Pons (tissue), 1 donor: ENCODE measurements at regions not wholly inside any gene's neighbourhood (a gene's known extent, or its start where the extent isn't known, plus 50 kb on each side); places are given as distances from the start of the nearest gene placed in this dataset.
"Not testable (repeated sequence)": the region's sequence is repeated elsewhere in the genome, so short reads cannot be mapped to it uniquely, and the experiment has no call there.

Experiments
- DNase-seq: peaks from one replicate; pipeline ENCODE4 v3.0.0-alpha.2; 2016; ENCODE audit warnings: low spot score

DNA sequence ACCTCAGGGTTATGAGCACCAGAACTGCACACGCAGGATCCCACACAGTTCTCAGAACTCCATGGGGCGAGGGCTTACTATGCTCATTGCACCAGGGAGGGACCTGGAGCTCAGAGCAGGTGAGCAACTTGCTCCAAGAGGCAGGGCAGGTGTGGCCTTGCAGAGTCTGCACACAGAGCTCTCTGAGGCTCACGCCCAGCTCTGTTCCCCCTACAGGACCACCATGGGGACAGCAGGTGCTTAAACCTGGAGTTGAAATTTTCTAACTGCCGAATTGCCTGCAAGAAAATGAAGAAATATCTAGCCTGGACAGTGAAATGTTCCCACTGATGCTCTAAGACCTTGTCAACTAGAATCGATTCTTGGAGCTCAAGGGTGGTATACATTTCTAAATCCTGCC lies 49.9 kb upstream of the MSMB start:
- DNase-seq, result not testable (repeated sequence)

DNA sequence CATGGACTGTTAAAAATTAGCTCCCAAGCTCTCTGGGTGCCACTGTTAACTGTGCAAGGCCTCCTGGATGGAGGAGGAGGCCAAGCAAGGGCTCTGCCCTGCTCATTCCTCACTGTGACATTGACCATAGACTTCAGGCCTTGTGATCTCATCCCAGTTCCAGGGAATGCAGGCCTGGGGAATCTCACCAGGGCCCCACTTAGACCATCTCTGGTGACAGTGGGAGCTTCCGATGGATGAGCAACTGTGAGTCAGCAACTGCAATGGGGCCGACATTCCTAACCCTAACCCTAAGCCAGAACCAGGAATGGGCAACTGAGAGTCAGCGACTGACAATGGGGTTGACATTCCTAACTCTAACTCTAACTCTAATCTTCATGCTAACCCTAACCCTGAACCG lies 50.4 kb upstream of the MSMB start:
- DNase-seq, result no peak

DNA sequence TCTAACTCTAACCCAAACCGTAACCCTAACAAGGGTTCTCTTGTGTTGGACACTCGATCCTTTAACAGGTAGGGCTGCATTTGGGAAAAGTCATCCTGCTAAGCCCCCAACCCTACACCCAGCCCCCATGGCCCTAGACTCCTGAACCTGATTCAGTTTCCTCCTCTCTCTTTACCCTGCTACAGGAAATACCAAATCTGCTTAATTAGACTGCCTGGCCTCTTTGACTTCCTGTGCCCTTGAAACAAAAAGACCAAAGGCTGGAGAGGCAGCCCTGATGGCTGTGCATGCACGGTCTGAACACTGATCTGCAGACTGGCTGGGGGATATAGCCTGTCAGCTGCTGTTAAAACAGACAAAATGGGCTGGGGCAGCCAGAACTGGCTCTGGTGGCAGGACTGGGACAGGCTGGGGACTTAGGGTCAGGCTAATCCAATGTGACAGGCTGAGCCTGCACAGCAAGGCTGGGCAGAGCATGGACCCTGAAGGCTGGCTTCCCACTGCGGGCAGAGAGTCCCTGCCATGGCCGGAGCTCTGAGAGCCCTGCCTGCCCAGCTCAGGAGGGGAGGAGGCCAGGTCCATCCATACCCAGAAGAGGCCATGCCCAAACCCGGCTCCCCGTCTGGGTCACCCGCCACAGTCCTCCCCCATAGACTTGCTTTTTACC lies 51.0 kb upstream of the MSMB start:
- DNase-seq, result no peak

GRCh38 chr10:46097576-46098317 lies 51.7 kb upstream of the MSMB start:
- no peak for DNase-seq

GRCh38 chr10:46098386-46098785 lies 52.3 kb upstream of the MSMB start:
- no peak for DNase-seq

GRCh38 chr10:46098925-46099324 lies 52.9 kb upstream of the MSMB start:
- DNase-seq, result not testable (repeated sequence)

- DNase-seq, result no peak
Observed at GRCh38 chr10:46104071-46104585, 58.1 kb upstream of the MSMB start.

GRCh38 chr10:46105416-46105815 lies 59.3 kb upstream of the MSMB start:
- not testable (repeated sequence) for DNase-seq

GRCh38 chr10:46105856-46106409 lies 59.9 kb upstream of the MSMB start:
- DNase-seq, result not testable (repeated sequence)

DNA sequence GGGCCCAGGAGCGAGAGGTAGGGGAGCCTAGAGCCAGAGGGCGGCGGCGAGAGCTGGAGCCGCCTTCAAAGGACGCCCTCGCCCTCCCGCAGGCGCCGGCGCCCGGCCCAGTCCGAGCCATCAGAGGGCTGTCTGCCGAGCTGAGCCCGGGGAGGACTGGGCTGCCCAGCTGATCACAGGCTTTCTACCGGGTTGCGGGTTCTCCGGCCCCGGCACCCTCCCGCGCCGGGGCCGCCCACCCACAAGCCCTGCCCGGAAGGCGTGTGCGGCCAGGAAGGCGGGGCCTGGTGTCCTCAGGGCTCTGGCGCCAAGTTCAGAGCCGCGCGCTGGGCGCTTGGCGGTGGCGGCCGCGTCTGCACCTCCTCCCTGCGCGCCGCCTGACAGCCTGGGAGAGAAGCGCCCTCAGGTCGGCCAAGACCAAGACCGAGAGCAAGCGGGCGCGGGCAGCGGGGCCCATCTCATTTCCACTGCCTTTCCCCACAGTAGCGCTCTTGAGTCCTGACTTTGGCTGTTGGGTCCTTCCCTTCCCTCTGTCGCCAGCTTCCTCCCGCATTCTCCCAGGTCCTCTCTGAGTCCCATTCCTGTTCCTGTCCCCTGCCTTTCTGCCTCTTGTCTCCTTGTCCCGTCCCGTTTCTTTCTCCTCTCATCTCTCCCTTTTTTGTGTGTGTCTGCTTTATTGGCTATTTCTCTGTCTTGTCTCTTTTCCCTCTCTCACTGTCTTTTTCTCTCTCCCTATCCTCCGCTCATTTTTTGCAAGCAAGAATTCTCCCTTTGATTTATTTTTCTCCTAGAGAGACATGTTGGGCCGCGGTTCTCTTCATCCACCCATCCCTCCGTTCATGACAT lies 60.6 kb upstream of the MSMB start:
- DNase-seq, result peak; percentile 42

- DNase-seq, result not testable (repeated sequence)
Observed at GRCh38 chr10:46108158-46108499, 62.1 kb upstream of the MSMB start.

DNA sequence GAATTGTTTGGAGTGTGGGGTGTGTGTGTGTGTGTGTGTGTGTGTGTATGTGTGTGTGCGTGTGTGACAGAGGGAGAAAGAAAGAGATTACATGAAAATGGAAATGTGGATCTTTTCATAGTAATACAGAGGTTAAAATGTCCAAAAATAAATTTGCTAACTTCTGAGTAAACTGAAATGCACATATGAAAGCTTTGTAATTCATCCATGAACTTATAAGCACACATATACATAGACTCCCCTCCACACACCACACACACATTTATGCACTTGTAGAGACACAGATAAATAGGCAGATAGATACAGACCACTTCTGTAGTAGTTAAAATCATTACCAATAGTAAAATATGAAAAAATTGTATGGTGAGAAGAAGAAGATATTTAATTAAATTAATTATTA lies 108.2 kb upstream of the MSMB start:
- DNase-seq, result not testable (repeated sequence)

GRCh38 chr10:46154683-46155082 lies 108.6 kb upstream of the MSMB start:
- DNase-seq, result not testable (repeated sequence)

DNA sequence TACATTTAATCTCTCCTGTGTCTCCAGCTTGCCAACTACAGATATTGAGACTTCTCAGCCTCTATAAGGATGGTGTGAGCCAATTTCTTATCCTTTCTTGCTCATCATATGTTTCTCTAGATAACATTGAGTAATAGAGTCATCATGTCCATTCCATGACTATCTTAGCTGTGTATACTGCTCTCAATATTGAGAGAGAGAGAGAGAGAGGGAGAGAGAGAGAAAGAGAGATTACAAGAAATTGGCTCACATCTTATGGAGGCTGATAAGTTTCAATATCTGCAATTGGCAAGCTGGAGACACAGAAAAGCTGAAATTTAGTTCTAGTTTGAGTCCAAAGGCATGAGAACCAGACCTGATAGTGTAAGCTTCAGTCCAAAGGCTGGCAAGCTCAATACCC lies 110.8 kb upstream of the MSMB start:
- not testable (repeated sequence) for DNase-seq

DNA sequence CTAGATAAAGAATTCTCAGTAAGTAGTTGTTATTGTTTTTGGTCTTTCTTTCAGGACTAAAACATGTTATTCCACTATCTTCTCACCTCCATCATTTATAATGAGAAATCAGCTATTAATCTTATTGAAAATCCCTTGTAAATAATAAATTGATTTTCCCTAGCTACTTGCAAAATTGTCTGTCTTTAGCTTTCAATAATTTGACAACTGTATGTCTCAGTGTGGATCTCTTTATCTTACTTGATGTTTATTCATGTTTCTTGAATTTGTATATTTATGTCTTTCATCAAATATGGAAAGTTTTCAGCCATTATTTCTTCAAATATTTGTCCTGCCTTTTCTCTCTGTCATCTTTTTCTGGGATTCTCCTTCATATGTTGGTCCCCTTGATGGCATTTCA lies 117.1 kb upstream of the ANTXRL start:
- DNase-seq, result no peak

DNA sequence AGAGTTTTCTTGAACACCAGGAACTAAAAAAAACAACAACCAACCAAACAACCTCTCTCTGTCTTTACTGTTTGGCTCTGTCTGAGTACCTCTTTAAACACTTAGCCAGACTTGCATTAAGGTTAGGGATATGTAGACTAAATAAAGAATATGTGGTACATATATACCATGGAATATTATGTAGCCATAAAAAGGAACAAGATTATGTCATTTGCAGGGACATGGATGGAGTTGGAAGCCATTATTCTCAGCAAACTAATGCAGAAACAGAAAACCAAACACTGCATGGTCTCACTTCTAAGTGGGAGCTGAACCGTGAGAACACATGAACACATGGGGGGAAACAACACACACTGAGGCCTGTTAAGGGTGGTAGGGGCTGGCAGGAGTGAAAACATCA lies 116.0 kb upstream of the ANTXRL start:
- DNase-seq, result no peak

DNA sequence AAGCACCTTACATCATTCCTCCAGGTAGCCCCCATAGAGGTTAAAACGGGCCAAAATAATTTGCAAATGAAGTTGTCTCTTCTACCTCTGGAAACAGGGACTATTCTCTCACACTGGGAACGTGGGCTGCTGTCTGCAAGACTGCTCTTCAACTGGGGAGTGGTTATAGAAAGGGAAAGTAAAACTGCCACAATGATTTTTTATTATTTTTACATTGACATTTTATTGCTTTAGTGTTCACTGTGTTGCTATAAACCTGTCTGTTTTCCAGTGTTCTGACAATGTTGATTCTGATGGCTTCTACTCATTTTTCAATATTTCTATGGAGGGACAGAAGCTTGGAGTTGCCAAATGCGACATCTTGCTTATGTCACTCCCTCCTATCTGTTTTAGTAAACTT lies 115.1 kb upstream of the ANTXRL start:
- no peak for DNase-seq

GRCh38 chr10:46175296-46175695 lies 111.5 kb upstream of the ANTXRL start:
- no peak for DNase-seq

- DNase-seq, result no peak
Observed at GRCh38 chr10:46175831-46176230, 111.0 kb upstream of the ANTXRL start.

- DNase-seq, result not testable (repeated sequence)
Observed at GRCh38 chr10:46187431-46187830, 99.4 kb upstream of the ANTXRL start.

GRCh38 chr10:46197050-46197449 lies 89.7 kb upstream of the ANTXRL start:
- DNase-seq, result no peak

DNA sequence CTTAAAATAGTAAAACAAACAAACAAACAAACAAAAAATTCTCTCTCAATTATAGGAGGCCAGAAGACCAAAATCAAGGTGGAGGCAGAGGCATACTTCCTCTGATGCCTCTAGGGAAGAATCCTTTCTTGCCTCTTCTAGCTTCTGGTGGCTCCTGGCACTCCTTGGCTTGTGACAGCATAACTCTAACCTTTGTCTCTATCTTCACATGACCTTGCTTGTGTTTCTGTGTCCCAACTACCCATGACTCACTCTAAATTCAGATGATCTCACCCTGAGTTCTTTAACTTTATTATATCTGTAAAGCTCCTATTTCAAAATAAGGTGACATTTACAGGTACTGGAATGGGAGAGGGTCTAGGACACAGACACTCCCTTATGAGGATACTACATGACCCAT lies 88.3 kb upstream of the ANTXRL start:
- DNase-seq, result no peak
